ENCODE measurements at regions not wholly inside any gene's neighbourhood (a gene's known extent, or its start where the extent isn't known, plus 50 kb on each side); places are given as distances from the start of the nearest gene placed in this dataset.

DNA sequence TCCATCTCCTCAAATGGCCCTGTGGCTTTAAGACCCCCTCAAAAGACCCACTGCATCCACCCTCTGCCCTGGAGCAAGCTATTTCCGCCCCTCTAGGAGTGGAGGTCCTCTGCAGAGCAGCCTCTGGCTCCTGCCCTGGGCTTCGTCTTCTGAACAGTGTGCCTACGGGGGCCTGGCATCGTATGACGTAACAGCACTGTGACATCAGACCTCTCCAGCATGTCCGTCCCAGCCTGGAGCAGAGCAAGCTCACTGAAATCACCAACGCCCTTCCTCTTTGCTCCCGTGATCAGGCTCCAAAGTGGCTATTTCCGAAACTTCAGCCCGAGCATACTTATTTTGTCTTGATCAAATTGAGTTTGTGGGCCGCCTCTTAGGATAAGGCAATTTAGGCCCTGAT is 69.1 kb upstream of the PTCH1 start:
- H3K4me3 ChIP-seq (ENCODE audit: low read depth, low read length) = no peak overlapping the region
- H3K36me3 ChIP-seq (ENCODE audit: control insufficient read depth, insufficient read depth, low read length) = no peaks in the 10 kb centered on the region
- H3K9me3 ChIP-seq (ENCODE audit: control insufficient read depth, insufficient read depth, low read depth, low read length) = no peaks in the 10 kb centered on the region
- H3K27ac ChIP-seq (ENCODE audit: low read depth, low read length) = no peak overlapping the region
- no peak overlapping the region for H3K9ac ChIP-seq (ENCODE audit: low read length)
- H3K27me3 ChIP-seq (ENCODE audit: control insufficient read depth, insufficient read depth, low read length) = no peaks in the 10 kb centered on the region
- H3K4me1 ChIP-seq (ENCODE audit: control insufficient read depth, insufficient read depth, low read length) = peaks cover 33% of the 10 kb centered on the region

- Histone ChIP-seq H3K27me3 (ENCODE audit: control insufficient read depth, insufficient read depth, low read length) (no peaks in the 10 kb centered on the region), H3K4me1 (ENCODE audit: control insufficient read depth, insufficient read depth, low read length) (peaks cover 37% of the 10 kb centered on the region)
These were observed 67.4 kb upstream of the PTCH1 start for GRCh38 chr9:95584176-95584575.

DNA sequence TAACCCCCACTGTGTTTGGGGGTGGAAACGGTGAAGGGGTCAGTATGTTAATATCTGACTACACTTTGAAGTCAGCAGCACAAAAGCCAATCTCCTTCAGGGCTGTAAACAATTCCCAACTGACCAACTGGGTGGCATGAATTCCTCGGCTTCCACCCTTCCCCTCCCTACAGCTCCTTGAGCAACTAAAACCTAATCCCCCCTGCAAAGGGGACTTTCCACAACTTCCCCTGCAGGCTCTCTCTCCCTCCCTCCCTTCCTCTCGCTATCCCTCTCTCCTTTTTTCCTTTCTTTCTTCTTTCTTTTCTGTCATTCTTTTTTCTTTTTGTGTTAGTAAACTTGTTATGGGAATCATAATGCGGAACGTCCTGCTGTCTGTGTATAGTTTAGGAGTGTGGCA is 65.1 kb upstream of the PTCH1 start:
- Histone ChIP-seq H3K9me3 (ENCODE audit: control insufficient read depth, insufficient read depth, low read depth, low read length) (no peaks in the 10 kb centered on the region), H3K36me3 (ENCODE audit: control insufficient read depth, insufficient read depth, low read length) (no peaks in the 10 kb centered on the region), H3K4me1 (ENCODE audit: control insufficient read depth, insufficient read depth, low read length) (peaks cover 37% of the 10 kb centered on the region), H3K4me3 (ENCODE audit: low read depth, low read length) (peak overlapping the region; percentile 35), H3K27ac (ENCODE audit: low read depth, low read length) (no peak overlapping the region), H3K27me3 (ENCODE audit: control insufficient read depth, insufficient read depth, low read length) (no peaks in the 10 kb centered on the region), H3K9ac (ENCODE audit: low read length) (no peak overlapping the region)

More at GRCh38 chr9:95584176-95584575, 67.4 kb upstream of the PTCH1 start:
- Histone ChIP-seq H3K9ac (ENCODE audit: low read length) (no peak overlapping the region), H3K9me3 (ENCODE audit: control insufficient read depth, insufficient read depth, low read depth, low read length) (no peaks in the 10 kb centered on the region), H3K4me3 (ENCODE audit: low read depth, low read length) (no peak overlapping the region), H3K36me3 (ENCODE audit: control insufficient read depth, insufficient read depth, low read length) (no peaks in the 10 kb centered on the region), H3K27ac (ENCODE audit: low read depth, low read length) (no peak overlapping the region)

GRCh38 chr9:95580812-95581761 is 64.3 kb upstream of the PTCH1 start:
- Histone ChIP-seq H3K4me1 (ENCODE audit: control insufficient read depth, insufficient read depth, low read length) (peaks cover 37% of the 10 kb centered on the region), H3K4me3 (ENCODE audit: low read depth, low read length) (no peak overlapping the region), H3K27ac (ENCODE audit: low read depth, low read length) (no peak overlapping the region; the same call in 1 of the 2 replicates), H3K9me3 (ENCODE audit: control insufficient read depth, insufficient read depth, low read depth, low read length) (no peaks in the 10 kb centered on the region), H3K27me3 (ENCODE audit: control insufficient read depth, insufficient read depth, low read length) (no peaks in the 10 kb centered on the region), H3K36me3 (ENCODE audit: control insufficient read depth, insufficient read depth, low read length) (no peaks in the 10 kb centered on the region), H3K9ac (ENCODE audit: low read length) (no peak overlapping the region)

- H3K4me1 ChIP-seq (ENCODE audit: control insufficient read depth, insufficient read depth, low read length) = peaks cover 22% of the 10 kb centered on the region
- H3K9me3 ChIP-seq (ENCODE audit: control insufficient read depth, insufficient read depth, low read depth, low read length) = no peaks in the 10 kb centered on the region
- H3K4me3 ChIP-seq (ENCODE audit: low read depth, low read length) = no peak overlapping the region
- H3K27me3 ChIP-seq (ENCODE audit: control insufficient read depth, insufficient read depth, low read length) = 0 out of 2 replicates have a peak, but pooled peaks cover 5% of the 10 kb centered on the region
- H3K9ac ChIP-seq (ENCODE audit: low read length) = no peak overlapping the region
- no peaks in the 10 kb centered on the region for H3K36me3 ChIP-seq (ENCODE audit: control insufficient read depth, insufficient read depth, low read length)
- H3K27ac ChIP-seq (ENCODE audit: low read depth, low read length) = no peak overlapping the region
These were observed 58.2 kb upstream of the PTCH1 start for GRCh38 chr9:95574866-95575553.

DNA sequence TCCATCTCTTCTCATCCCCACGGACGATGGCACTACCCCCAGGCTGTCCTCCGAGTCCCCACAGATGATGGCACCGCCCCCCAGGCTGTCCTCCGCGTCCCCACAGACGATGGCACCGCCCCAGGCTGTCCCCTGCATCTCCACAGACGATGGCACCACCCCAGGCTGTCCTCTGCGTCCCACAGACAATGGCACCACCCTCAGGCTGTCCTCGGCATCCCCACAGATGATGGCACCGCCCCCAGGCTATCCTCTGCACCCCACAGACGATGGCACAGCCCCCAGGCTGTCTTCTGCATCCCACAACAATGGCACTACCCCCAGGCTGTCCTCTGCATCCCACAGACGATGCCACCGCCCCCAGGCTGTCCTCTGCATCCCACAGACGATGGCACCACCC is 57.4 kb upstream of the PTCH1 start:
- H3K4me3 ChIP-seq (ENCODE audit: low read depth, low read length) = no peak overlapping the region
- H3K27me3 ChIP-seq (ENCODE audit: control insufficient read depth, insufficient read depth, low read length) = 0 out of 2 replicates have a peak, but pooled peaks cover 5% of the 10 kb centered on the region
- no peaks in the 10 kb centered on the region for H3K9me3 ChIP-seq (ENCODE audit: control insufficient read depth, insufficient read depth, low read depth, low read length)
- no peak overlapping the region for H3K9ac ChIP-seq (ENCODE audit: low read length)
- H3K4me1 ChIP-seq (ENCODE audit: control insufficient read depth, insufficient read depth, low read length) = peaks cover 24% of the 10 kb centered on the region
- H3K27ac ChIP-seq (ENCODE audit: low read depth, low read length) = no peak overlapping the region
- H3K36me3 ChIP-seq (ENCODE audit: control insufficient read depth, insufficient read depth, low read length) = no peaks in the 10 kb centered on the region

DNA sequence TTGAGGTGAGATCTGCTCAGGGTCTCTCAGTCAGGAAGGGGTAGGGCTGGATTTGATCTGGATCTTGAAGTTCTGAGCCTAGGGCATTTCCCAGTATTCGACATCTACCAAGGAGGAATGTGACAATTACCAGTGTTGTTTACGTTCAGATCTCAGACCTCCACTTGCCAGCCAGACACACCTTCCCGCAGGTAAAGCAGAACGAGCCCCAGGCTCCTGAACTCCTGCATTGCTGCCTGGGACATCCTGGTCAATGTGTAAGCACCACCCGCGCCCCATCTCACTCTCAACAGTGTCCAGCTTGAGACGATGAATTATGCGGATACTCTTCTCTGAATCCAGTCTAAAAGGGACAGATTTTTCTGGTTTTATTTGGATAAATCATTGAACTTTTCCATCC is 56.7 kb upstream of the PTCH1 start:
- peaks cover 24% of the 10 kb centered on the region for H3K4me1 ChIP-seq (ENCODE audit: control insufficient read depth, insufficient read depth, low read length)
- 0 out of 2 replicates have a peak, but pooled peaks cover 5% of the 10 kb centered on the region for H3K27me3 ChIP-seq (ENCODE audit: control insufficient read depth, insufficient read depth, low read length)
- H3K9ac ChIP-seq (ENCODE audit: low read length) = no peak overlapping the region
- no peaks in the 10 kb centered on the region for H3K9me3 ChIP-seq (ENCODE audit: control insufficient read depth, insufficient read depth, low read depth, low read length)
- H3K4me3 ChIP-seq (ENCODE audit: low read depth, low read length) = no peak overlapping the region
- no peaks in the 10 kb centered on the region for H3K36me3 ChIP-seq (ENCODE audit: control insufficient read depth, insufficient read depth, low read length)
- no peak overlapping the region for H3K27ac ChIP-seq (ENCODE audit: low read depth, low read length)

DNA sequence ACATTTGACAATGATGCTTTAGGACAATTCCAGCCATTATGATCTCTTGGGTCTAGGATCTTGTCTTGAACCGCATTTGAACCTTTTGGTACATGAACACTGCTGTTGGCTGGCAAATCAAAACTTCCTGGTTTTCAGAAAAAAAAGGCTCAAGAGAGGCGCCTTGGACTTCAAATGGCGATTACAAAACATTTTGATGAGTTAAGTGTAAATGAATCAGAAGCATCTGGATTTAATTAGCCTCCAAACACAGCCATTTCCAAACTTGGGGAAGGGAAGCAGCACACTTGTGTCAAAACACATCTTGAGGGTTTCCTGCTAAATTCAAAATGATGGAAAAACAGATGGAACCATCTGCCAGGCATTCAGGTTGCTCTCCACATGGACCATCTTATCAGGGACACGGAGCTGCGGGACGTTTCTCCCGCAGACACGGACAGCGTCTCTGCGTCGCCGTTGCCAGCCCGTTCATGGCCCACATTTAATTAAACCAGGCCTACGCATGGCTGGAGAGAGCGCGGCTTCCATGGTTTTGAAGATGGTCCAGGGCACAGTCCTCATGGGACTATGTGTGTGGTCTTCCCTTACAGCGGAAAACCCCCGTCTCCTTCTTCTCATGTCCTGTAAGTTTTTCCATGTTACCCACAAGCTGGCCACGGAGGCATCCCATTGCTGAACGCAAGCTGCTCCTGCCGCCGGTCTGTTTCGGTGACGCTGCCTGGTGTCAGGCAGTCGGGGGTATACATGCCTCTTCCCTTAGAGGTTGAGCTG is 55.8 kb upstream of the PTCH1 start:
- Histone ChIP-seq H3K4me1 (ENCODE audit: control insufficient read depth, insufficient read depth, low read length) (peaks cover 24% of the 10 kb centered on the region), H3K4me3 (ENCODE audit: low read depth, low read length) (no peak overlapping the region), H3K9me3 (ENCODE audit: control insufficient read depth, insufficient read depth, low read depth, low read length) (no peaks in the 10 kb centered on the region), H3K9ac (ENCODE audit: low read length) (no peak overlapping the region), H3K27ac (ENCODE audit: low read depth, low read length) (no peak overlapping the region), H3K36me3 (ENCODE audit: control insufficient read depth, insufficient read depth, low read length) (no peaks in the 10 kb centered on the region), H3K27me3 (ENCODE audit: control insufficient read depth, insufficient read depth, low read length) (0 out of 2 replicates have a peak, but pooled peaks cover 5% of the 10 kb centered on the region)

GRCh38 chr9:95570646-95571045 is 53.9 kb upstream of the PTCH1 start:
- Histone ChIP-seq H3K36me3 (ENCODE audit: control insufficient read depth, insufficient read depth, low read length) (no peaks in the 10 kb centered on the region), H3K4me1 (ENCODE audit: control insufficient read depth, insufficient read depth, low read length) (peaks cover 24% of the 10 kb centered on the region), H3K9me3 (ENCODE audit: control insufficient read depth, insufficient read depth, low read depth, low read length) (no peaks in the 10 kb centered on the region), H3K27me3 (ENCODE audit: control insufficient read depth, insufficient read depth, low read length) (0 out of 2 replicates have a peak, but pooled peaks cover 5% of the 10 kb centered on the region), H3K9ac (ENCODE audit: low read length) (peak overlapping the region; percentile 5), H3K27ac (ENCODE audit: low read depth, low read length) (no peak overlapping the region), H3K4me3 (ENCODE audit: low read depth, low read length) (no peak overlapping the region)

DNA sequence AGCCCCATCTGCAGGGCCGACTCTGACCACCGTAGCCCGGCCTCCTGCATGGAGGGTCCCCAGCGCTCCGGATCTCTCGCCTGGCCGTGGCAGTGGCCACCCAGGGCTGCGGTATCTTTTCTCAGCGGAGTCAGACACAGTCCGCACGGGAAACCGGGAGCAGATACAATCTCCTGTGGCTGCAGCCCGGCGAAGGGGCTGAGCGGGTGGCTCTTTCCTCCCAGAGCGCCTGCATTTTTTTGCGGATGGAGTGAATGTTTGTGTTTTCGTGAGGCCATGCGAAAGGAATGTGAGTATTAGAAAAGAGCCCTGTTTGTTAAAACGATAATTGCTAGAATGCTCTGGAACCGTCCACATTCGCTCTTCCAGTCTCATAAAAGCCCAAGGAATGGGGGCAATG is 53.4 kb upstream of the PTCH1 start:
- peaks cover 21% of the 10 kb centered on the region for H3K4me1 ChIP-seq (ENCODE audit: control insufficient read depth, insufficient read depth, low read length)
- H3K9ac ChIP-seq (ENCODE audit: low read length) = no peak overlapping the region
- no peak overlapping the region for H3K27ac ChIP-seq (ENCODE audit: low read depth, low read length)
- 0 out of 2 replicates have a peak, but pooled peaks cover 5% of the 10 kb centered on the region for H3K27me3 ChIP-seq (ENCODE audit: control insufficient read depth, insufficient read depth, low read length)
- no peak overlapping the region for H3K4me3 ChIP-seq (ENCODE audit: low read depth, low read length)
- H3K36me3 ChIP-seq (ENCODE audit: control insufficient read depth, insufficient read depth, low read length) = no peaks in the 10 kb centered on the region
- H3K9me3 ChIP-seq (ENCODE audit: control insufficient read depth, insufficient read depth, low read depth, low read length) = no peaks in the 10 kb centered on the region
